EH (cell line): ENCODE measurements at regions not wholly inside any gene's neighbourhood (a gene's known extent, or its start where the extent isn't known, plus 50 kb on each side); places are given as distances from the start of the nearest gene placed in this dataset.
A peak's percentile ranks its signal among the peaks of the same experiment; 100 is the strongest.

Source experiments
- DNase-seq: peaks from one replicate; pipeline ENCODE4 v3.0.0-alpha.2; 2015; ENCODE audit warnings: low read depth

- DNase-seq: no peak
These were observed 116.6 kb upstream of the PARD3B start for GRCh38 chr2:204428675-204429074.

DNA sequence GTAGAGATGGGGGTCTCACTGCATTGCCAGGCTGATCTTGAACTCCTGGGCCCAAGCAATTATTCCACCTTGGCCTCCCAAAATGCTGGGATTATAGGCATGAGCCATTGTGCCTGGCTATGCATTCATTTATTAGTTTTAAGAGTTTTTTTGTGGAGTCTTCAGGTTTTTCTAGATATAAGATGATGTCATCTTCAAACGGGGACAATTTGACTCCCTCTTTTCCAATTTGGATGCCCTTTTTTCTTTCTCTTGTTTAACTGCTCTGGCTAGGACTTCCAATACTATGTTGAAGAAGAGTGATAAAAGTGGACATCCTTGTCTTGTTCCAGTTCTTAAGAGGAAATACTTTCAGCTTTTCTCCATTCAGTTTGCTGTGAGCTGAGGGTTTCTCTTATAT lies 113.7 kb upstream of the PARD3B start:
- no peak for DNase-seq

DNA sequence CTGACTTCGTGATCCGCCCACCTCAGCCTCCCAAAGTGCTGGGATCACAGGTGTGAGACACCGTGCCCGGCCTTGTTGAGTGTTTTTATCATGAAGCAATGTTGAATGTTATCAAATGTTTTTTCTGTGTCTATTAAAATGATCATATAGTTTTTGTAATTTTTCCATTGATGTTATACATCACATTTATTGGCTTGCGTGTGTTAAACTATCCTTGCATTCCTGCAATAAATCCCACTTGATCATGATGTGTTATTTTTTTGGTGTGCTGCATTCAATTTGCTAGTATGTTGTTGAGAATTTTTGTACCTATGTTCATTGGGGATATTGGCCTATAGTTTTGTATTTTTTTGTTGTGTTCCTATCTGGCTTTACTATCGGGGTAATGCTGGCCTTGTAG lies 113.1 kb upstream of the PARD3B start:
- no peak for DNase-seq

GRCh38 chr2:204434660-204435462 lies 110.4 kb upstream of the PARD3B start:
- DNase-seq: peak; percentile 54

DNA sequence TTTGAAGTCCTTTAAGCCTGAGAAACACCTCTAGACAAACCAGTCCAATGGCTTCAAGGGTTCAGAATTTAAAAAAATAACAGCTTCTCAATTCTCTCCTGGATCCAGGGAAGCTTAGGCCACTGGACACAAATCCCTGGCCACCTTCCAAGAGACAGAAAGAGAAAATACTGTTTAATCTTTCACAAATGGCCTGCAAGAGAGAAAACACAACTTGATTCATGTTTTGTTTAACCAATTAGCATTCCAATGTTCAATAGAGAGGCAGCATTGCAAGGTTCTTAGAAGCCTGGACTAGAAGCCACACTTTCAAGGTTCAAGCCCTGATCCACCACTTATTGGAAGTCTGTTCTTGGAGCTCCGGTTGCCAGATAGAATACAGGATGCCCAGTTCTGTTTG lies 109.0 kb upstream of the PARD3B start:
- DNase-seq: peak; percentile 34

DNA sequence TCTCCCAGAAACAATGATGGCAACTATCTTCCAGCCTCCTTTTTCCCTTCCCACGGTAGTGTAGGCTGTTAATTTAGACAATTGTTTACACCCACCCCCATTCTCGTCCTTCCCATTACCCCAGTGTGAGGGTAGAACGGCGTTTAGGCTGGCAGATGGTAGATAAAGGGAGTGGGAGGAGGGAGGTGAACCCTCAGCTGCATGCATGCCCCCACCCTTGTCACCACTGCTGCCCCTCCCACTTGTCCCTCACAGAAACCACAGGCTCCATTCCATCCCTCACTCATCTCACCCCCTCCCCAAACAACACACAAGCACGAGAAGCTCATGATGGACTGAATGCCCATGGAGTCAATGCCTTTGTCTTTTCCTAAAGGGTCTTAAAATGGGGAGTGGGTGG lies 107.9 kb upstream of the PARD3B start:
- DNase-seq: no peak

DNA sequence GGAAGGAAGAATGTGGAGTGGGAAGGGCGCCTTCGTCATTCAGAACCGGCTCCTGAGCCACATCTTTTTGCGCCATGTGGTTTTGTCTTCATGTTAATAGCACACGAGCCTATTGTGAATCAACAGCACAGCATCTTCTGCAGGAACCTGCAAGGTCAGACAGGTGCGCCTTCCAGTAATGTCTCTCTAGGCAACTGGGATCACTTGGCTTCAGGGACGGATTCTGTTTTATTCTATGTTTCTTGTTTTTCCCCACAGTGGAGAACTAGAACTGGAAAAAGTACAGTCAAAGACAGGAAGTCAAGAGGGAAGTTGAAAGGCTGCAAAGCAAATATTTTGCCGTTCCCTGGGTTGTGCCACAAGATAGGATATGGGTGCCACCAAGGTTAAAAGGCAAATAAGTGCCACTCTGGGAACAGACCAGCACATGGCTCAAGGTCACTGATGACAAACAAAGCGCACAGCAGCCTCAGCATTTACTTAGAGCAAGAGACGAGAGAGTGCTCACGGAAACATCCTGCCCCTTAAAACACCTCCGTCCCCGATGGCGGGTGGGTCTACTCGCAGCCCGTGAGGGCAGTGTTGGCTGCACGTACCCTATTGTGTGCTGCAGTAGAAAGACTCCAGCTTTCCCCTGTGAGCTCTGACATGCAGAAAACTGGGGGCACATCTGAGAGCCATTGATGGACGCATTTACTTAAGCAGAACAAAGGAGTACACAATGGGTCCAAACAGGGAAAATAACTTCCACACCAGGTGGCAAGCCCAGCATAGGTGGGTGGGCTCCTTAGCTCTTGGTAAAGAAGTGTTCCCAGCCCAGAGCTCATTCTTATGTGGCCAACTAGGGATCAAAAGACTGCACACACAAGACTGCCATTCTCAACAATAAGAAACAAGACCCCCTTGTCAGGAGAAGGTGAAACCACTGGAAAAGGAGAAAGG lies 107.2 kb upstream of the PARD3B start:
- no peak for DNase-seq

DNA sequence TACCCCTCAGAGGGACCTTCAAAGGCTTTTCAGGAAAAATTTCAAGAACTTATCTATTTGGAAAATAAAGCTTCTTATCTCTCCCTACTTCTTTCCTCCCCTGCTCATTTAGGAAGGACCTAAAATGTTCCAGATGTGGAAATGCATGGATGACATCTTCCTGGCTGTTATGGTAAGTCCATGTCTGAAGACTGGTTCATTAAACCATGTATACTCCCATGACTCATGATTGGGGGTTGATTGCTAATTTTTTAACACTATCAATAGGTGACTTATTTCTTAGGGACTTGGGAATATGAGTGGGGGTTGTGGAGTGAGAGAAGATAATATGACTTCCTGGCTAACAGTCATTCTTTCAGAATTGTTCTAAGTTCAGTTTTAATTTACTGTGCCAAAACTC lies 104.0 kb upstream of the PARD3B start:
- peak; percentile 4 for DNase-seq

GRCh38 chr2:204445149-204445548 lies 100.1 kb upstream of the PARD3B start:
- no peak for DNase-seq

DNA sequence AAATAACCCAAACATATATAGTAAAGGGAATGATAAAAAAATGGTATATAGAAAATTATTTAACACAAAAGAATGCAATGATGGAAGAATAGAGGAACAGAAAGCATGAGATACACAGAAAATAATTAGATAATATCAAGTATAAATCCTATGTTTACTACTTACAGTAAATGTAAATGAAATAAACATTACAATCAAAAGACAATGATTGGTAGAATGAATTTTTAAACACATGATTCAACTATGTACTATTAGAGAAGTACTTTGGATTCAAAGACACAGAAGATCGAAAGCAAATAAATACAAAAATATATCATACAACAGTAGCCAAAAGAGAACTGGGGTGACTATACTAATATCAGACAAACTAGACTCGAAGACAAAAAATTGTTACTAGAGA lies 97.6 kb upstream of the PARD3B start:
- DNase-seq: no peak

- no peak for DNase-seq
These were observed 95.3 kb upstream of the PARD3B start for GRCh38 chr2:204449977-204450376.

DNA sequence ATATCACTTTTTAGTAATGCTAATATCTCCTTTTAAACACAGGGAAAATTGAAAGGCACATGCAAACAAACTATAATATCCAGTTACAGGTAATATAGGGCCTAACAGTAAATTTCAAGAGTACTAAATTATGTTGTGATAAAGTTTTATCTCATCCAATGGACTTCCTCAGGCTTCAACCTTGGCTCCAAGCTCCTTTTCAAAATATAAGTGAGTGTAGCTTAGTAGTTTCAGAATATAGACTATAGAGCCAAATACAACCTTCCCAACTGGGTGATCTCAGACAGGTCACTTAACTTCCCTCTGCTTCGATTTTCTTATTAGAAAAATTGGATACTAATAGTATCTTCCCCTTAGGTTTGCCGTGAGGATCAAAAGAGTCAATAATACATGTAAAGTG lies 93.5 kb upstream of the PARD3B start:
- no peak for DNase-seq

GRCh38 chr2:204452464-204453023 lies 92.7 kb upstream of the PARD3B start:
- peak; percentile 100 for DNase-seq

DNA sequence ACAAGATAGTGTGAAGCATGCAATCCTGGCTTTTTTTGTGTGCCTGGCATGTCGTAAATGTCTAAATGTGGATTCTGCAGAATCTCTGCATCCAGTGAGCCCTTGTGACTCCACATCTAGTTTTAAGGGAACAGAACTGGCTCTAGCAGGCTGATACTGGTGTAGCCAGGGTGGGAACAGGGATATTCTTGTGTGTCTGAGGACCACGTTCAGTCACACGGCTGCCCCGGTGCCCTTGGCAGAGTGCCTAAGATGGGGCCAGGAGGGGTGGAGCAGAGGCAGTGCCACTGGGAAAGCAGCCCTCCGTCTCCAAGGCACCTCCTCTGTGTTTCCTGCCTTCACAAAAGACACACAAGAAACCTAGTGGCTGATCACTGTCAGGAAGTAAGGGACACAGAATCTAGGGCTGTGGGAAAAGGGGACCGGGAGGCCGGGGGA lies 91.5 kb upstream of the PARD3B start:
- peak; percentile 52 for DNase-seq

GRCh38 chr2:204454672-204455380 lies 90.4 kb upstream of the PARD3B start:
- DNase-seq: no peak

GRCh38 chr2:204468746-204469429 lies 76.4 kb upstream of the PARD3B start:
- peak; percentile 97 for DNase-seq

GRCh38 chr2:204470178-204470620 lies 75.1 kb upstream of the PARD3B start:
- DNase-seq: no peak

- DNase-seq: no peak
These were observed 74.6 kb upstream of the PARD3B start for GRCh38 chr2:204470621-204471196.

GRCh38 chr2:204472375-204472774 lies 72.9 kb upstream of the PARD3B start:
- peak; percentile 41 for DNase-seq

- no peak for DNase-seq
These were observed 72.1 kb upstream of the PARD3B start for GRCh38 chr2:204473224-204473623.

- no peak for DNase-seq
These were observed 69.9 kb upstream of the PARD3B start for GRCh38 chr2:204475399-204475798.
